Heart left ventricle (tissue), 13 donors: ENCODE measurements at regions not wholly inside any gene's neighbourhood (a gene's known extent, or its start where the extent isn't known, plus 50 kb on each side); places are given as distances from the start of the nearest gene placed in this dataset.

Experiments
- CTCF ChIP-seq, 12 donors: fragments of 200-600 bp; sonication (generic) in 4 of 12; IDR thresholded peaks; one replicate each; pipeline versions ENCODE4 v1.5.0 to v1.8.0; 2018 to 2022; ENCODE audit warnings: antibody characterized with exemption in 12 of 12, mild to moderate bottlenecking in 5 of 12
- POLR2A ChIP-seq, 2 donors: fragments of 450-650 bp; IDR thresholded peaks; one replicate each; pipeline ENCODE4 v1.6.1; 2017; ENCODE audit warnings: antibody characterized with exemption in 2 of 2, mild to moderate bottlenecking in 2 of 2, moderate library complexity in 2 of 2
- donor health status: ischemic (EF 13 %, LVEDD 7.1; RV severe dilation, severe dysfunction).
- donor health status: DM: no; HTN: yes; CAD: no.
- donor health status: DM: no; HTN: no; CAD: no.
- donor health status: ischemic (EF 25% LVEDD 6.9; RV normal size, moderate dysfunction).
- donor health status: ischemic (EF 25% LVEDD 5.7; RV mildly dilated, moderate dysfunction).
- donor health status: ischemic (EF 35%, LVEDD 5.7; RV mildly dilated, moderate dysfunction).
- donor health status: nonischemic (EF 11% LVEDD 7.7; RV severe dilation, severe dysfunction).
- donor health status: DM: yes; HTN: yes; CAD: no.
- donor health status: PGD.
- donor health status: ischemic (EF 29% LVEDD 5.4; RV normal size, mild dysfunction).
- donor health status: nonischemic (EF 23%, LVEDD 6.1; RV moderate dilation, normal function).

- TF ChIP-seq CTCF (IDR thresholded peaks at IDR 0.05) (no peak), POLR2A (IDR thresholded peaks at IDR 0.05) (no peak)
Observed at GRCh38 chr14:58907803-58908202, 270.0 kb downstream of the DACT1 start.
